ENCODE measurements at regions not wholly inside any gene's neighbourhood (a gene's known extent, or its start where the extent isn't known, plus 50 kb on each side); places are given as distances from the start of the nearest gene placed in this dataset.

GRCh38 chr10:65735382-65735781, 1190.5 kb upstream of the LRRTM3 start:
- DNase-seq (ENCODE audit: low spot score): no peak
- no peak for TF ChIP-seq CTCF (IDR thresholded peaks at IDR 0.05; ENCODE audit: extremely low read depth, missing control alignments)

- no peak for TF ChIP-seq CTCF (IDR thresholded peaks at IDR 0.05; ENCODE audit: extremely low read depth, missing control alignments)
Measured at GRCh38 chr10:65742906-65743305, 1182.9 kb upstream of the LRRTM3 start.

GRCh38 chr10:65751218-65751617, 1174.6 kb upstream of the LRRTM3 start:
- no peak for DNase-seq (ENCODE audit: low spot score)
- no peak for TF ChIP-seq CTCF (IDR thresholded peaks at IDR 0.05; ENCODE audit: extremely low read depth, missing control alignments)

More at GRCh38 chr10:65742906-65743305, 1182.9 kb upstream of the LRRTM3 start:
- no peak for DNase-seq (ENCODE audit: low spot score)

- no peak for DNase-seq (ENCODE audit: low spot score)
- TF ChIP-seq CTCF (IDR thresholded peaks at IDR 0.05; ENCODE audit: extremely low read depth, missing control alignments): no peak
Measured at GRCh38 chr10:65751896-65752295, 1173.9 kb upstream of the LRRTM3 start.

- no peak for DNase-seq (ENCODE audit: low spot score)
- no peak for TF ChIP-seq CTCF (IDR thresholded peaks at IDR 0.05; ENCODE audit: extremely low read depth, missing control alignments)
Measured at GRCh38 chr10:65753532-65753931, 1172.3 kb upstream of the LRRTM3 start.

- TF ChIP-seq CTCF (IDR thresholded peaks at IDR 0.05; ENCODE audit: extremely low read depth, missing control alignments): no peak
- DNase-seq (ENCODE audit: low spot score): no peak
Measured at GRCh38 chr10:65754112-65754511, 1171.7 kb upstream of the LRRTM3 start.

- DNase-seq (ENCODE audit: low spot score): no peak
- no peak for TF ChIP-seq CTCF (IDR thresholded peaks at IDR 0.05; ENCODE audit: extremely low read depth, missing control alignments)
Measured at GRCh38 chr10:65762311-65762710, 1163.5 kb upstream of the LRRTM3 start.

Measured in GM20000 (cell line).